Trophoblast cell (in vitro differentiated cells and primary cell): ENCODE measurements at regions not wholly inside any gene's neighbourhood (a gene's known extent, or its start where the extent isn't known, plus 50 kb on each side); places are given as distances from the start of the nearest gene placed in this dataset.

Source experiments
- DNase-seq, 2 donors: peaks; one replicate each; pipeline ENCODE4 v3.0.0-alpha.2; 2016
- H2AFZ ChIP-seq: 2 replicates; pipeline ENCODE4 v1.6.1; 2013; ENCODE audit warnings: low read length, moderate library complexity, mild to moderate bottlenecking; ENCODE audit not compliant: insufficient read depth, poor library complexity
- H2AK5ac ChIP-seq: 2 replicates; pipeline ENCODE4 v1.6.1; 2013; ENCODE audit warnings: mild to moderate bottlenecking, low read length
- H2BK120ac ChIP-seq: 2 replicates; pipeline ENCODE4 v1.6.1; 2013; ENCODE audit warnings: low read length, mild to moderate bottlenecking, moderate library complexity; ENCODE audit not compliant: insufficient read depth, poor library complexity
- H2BK12ac ChIP-seq: 2 replicates; pipeline ENCODE4 v1.6.1; 2013; ENCODE audit warnings: mild to moderate bottlenecking, low read length, moderate library complexity
- H2BK5ac ChIP-seq: 2 replicates; pipeline ENCODE4 v1.6.1; 2013; ENCODE audit warnings: low read length, low read depth, moderate library complexity, mild to moderate bottlenecking; ENCODE audit not compliant: poor library complexity
- H3K14ac ChIP-seq: 2 replicates; pipeline ENCODE4 v1.6.1; 2013; ENCODE audit warnings: mild to moderate bottlenecking, low read length
- H3K18ac ChIP-seq: 2 replicates; pipeline ENCODE4 v1.6.1; 2013; ENCODE audit warnings: mild to moderate bottlenecking, low read length
- H3K23ac ChIP-seq: 2 replicates; pipeline ENCODE4 v1.6.1; 2013; ENCODE audit warnings: low read length
- H3K27ac ChIP-seq: 2 replicates; pipeline ENCODE4 v1.5.1; 2013; ENCODE audit warnings: low read depth, mild to moderate bottlenecking, inconsistent platforms, low read length, moderate library complexity
- H3K27me3 ChIP-seq: 2 replicates; pipeline ENCODE4 v1.6.1; 2013; ENCODE audit warnings: inconsistent platforms, mild to moderate bottlenecking, low read length, moderate library complexity; ENCODE audit not compliant: insufficient read depth
- H3K36me3 ChIP-seq, 2 experiments: 1 replicate in 1 of 2; 2 replicates in 1 of 2; pipeline ENCODE4 v1.6.1; 2013; ENCODE audit warnings: low read length in 2 of 2, mild to moderate bottlenecking in 2 of 2, moderate library complexity in 1 of 2; ENCODE audit not compliant: insufficient read depth in 2 of 2, control insufficient read depth in 1 of 2
- H3K4ac ChIP-seq: 2 replicates; pipeline ENCODE4 v1.6.1; 2013; ENCODE audit warnings: low read depth, mild to moderate bottlenecking, low read length, moderate library complexity
- H3K4me1 ChIP-seq, 2 experiments: 1 replicate in 1 of 2; 2 replicates in 1 of 2; pipeline ENCODE4 v1.6.1; 2013; ENCODE audit warnings: low read length in 2 of 2, mild to moderate bottlenecking in 2 of 2, moderate library complexity in 1 of 2; ENCODE audit not compliant: insufficient read depth in 2 of 2, control insufficient read depth in 1 of 2
- H3K4me2 ChIP-seq: 2 replicates; pipeline ENCODE4 v1.6.1; 2013; ENCODE audit warnings: inconsistent platforms, mild to moderate bottlenecking, low read length, moderate library complexity
- H3K4me3 ChIP-seq: 2 replicates; pipeline ENCODE4 v1.5.1; 2013; ENCODE audit warnings: mild to moderate bottlenecking, low read depth, low read length, inconsistent platforms
- H3K79me1 ChIP-seq: one replicate; pipeline ENCODE4 v1.6.1; 2013; ENCODE audit warnings: low read length
- H3K79me2 ChIP-seq: 2 replicates; pipeline ENCODE4 v1.6.1; 2013; ENCODE audit warnings: low read length, mild to moderate bottlenecking; ENCODE audit not compliant: control insufficient read depth, insufficient read depth, poor library complexity
- H3K9ac ChIP-seq: 2 replicates; pipeline ENCODE4 v1.6.1; 2013; ENCODE audit warnings: mild to moderate bottlenecking, low read length
- H3K9me3 ChIP-seq: 2 replicates; pipeline ENCODE4 v1.6.1; 2013; ENCODE audit warnings: low read depth, mild to moderate bottlenecking, control low read depth, inconsistent platforms, low read length; ENCODE audit not compliant: insufficient read depth
- H4K12ac ChIP-seq: 2 replicates; pipeline ENCODE4 v1.6.1; 2013; ENCODE audit warnings: low read depth, mild to moderate bottlenecking, low read length, moderate library complexity
- H4K8ac ChIP-seq: 2 replicates; pipeline ENCODE4 v1.6.1; 2013; ENCODE audit warnings: low read depth, mild to moderate bottlenecking, low read length, moderate library complexity
- H4K91ac ChIP-seq: one replicate; pipeline ENCODE4 v1.6.1; 2013; ENCODE audit warnings: low read depth, mild to moderate bottlenecking, low read length, moderate library complexity
- WGBS: extraction: QIAGEN DNeasy Blood & Tissue Kit; methylation state at CpG from one replicate; pipeline ENCODE4 v1.1.7; 2013; ENCODE audit warnings: missing lambda C conversion rate; ENCODE audit not compliant: insufficient read length, insufficient coverage; ENCODE audit errors: extremely low coverage; 5-methylcytosine and 5-hydroxymethylcytosine counted together

DNA sequence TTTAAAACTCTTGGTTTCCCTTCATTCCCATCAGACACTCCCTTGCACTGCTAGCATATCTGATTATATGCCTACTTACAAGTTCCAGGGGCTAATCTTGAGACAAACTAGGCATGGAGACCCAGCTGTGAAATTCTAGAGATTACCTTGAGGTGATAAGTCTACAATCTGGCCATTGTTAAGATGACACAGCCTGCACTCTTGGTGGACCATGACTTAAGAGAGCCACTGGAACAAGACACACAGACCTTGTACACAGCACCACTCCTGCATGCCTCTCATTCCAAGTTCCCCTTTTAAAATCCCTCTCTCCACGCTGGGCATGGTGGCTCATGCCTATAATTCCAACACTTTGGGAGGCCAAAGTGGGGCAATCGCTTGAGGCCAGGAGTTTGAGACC is 387.2 kb upstream of the DCC start:
- peaks cover 0 to 3% of the 10 kb centered on the region in 2 experiments for H3K4me1 ChIP-seq
- H2AK5ac ChIP-seq: no peak overlapping the region
- no peak overlapping the region for H2BK120ac ChIP-seq
- H4K12ac ChIP-seq: no peak overlapping the region
- peak in 1 of 2 donors; percentile 13 for DNase-seq
- no peak overlapping the region for H4K91ac ChIP-seq
- H3K4me3 ChIP-seq: no peak overlapping the region
- H3K14ac ChIP-seq: no peak overlapping the region
- H3K9ac ChIP-seq: no peak overlapping the region
- H3K36me3 ChIP-seq: no peaks in the 10 kb centered on the region
- H3K4ac ChIP-seq: no peak overlapping the region
- no peaks in the 10 kb centered on the region for H3K9me3 ChIP-seq
- H3K27me3 ChIP-seq: no peaks in the 10 kb centered on the region
- no peak overlapping the region for H2AFZ ChIP-seq
- no peaks in the 10 kb centered on the region for H3K79me2 ChIP-seq
- no peak overlapping the region for H2BK5ac ChIP-seq
- no peak overlapping the region for H3K4me2 ChIP-seq
- H3K23ac ChIP-seq: no peak overlapping the region
- WGBS: no CpG with 5 or more reads among the region's 2 CpGs
- no peak overlapping the region for H2BK12ac ChIP-seq
- no peak overlapping the region for H3K18ac ChIP-seq
- H3K27ac ChIP-seq: no peak overlapping the region
- H3K79me1 ChIP-seq: no peaks in the 10 kb centered on the region
- no peak overlapping the region for H4K8ac ChIP-seq

DNA sequence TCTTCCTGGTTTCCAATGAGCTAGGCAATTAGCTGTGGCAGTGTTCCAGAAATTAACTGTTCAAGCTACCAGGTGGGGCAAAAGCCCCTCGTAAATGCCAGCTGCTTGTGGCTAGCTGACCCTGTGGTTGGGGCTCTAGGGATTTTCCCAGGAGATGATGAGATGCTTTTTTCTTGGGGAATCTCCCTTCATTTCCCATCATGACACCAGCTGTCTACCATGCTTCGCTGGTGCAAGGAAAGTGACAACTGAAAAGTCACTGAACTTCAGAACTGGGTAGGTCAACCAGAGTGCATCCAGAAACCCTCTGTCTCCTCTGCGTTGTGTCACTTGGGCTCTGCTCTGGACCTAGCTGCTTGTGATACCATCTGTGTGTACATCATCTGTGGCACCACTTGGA is 386.5 kb upstream of the DCC start:
- no peak overlapping the region for H2AK5ac ChIP-seq
- no peaks in the 10 kb centered on the region for H3K27me3 ChIP-seq
- H3K4me2 ChIP-seq: no peak overlapping the region
- no peak overlapping the region for H3K18ac ChIP-seq
- no peak overlapping the region for H3K9ac ChIP-seq
- no peaks in the 10 kb centered on the region for H3K79me1 ChIP-seq
- no peak overlapping the region for H4K12ac ChIP-seq
- no peak overlapping the region for H3K23ac ChIP-seq
- no peak overlapping the region for H2BK12ac ChIP-seq
- no peak overlapping the region for H2BK5ac ChIP-seq
- no CpG with 5 or more reads among the region's 3 CpGs for WGBS
- H3K27ac ChIP-seq: no peak overlapping the region
- H2AFZ ChIP-seq: no peak overlapping the region
- no peak overlapping the region for H3K14ac ChIP-seq
- H4K8ac ChIP-seq: no peak overlapping the region
- H3K9me3 ChIP-seq: no peaks in the 10 kb centered on the region
- no peak for DNase-seq
- peaks cover 0 to 3% of the 10 kb centered on the region in 2 experiments for H3K4me1 ChIP-seq
- no peak overlapping the region for H2BK120ac ChIP-seq
- no peak overlapping the region for H3K4me3 ChIP-seq
- H3K79me2 ChIP-seq: no peaks in the 10 kb centered on the region
- no peak overlapping the region for H4K91ac ChIP-seq
- H3K4ac ChIP-seq: no peak overlapping the region
- no peaks in the 10 kb centered on the region for H3K36me3 ChIP-seq

DNA sequence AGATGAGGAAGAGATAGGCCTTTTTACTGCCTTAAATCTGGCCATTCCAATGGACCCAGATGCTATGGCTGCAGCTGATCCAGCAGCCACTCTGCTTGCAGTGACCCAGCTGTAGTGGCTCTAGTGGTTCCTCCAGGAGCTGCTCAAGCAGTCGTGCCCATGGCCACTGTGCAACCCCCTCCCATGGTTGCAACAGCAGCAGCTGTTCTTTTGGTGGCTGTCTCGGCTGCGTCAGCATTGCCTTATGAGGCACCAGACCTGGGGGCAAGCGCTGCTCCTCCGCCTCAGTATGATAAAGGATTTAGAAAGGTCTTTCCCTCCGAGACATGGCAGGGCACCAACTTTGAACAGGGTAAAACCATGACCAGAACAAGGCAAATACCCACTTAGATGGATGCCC is 384.9 kb upstream of the DCC start:
- Histone ChIP-seq H3K14ac (no peak overlapping the region), H2AFZ (no peak overlapping the region), H2BK12ac (no peak overlapping the region), H3K27me3 (no peaks in the 10 kb centered on the region), H3K4me2 (no peak overlapping the region), H3K9ac (no peak overlapping the region), H2AK5ac (no peak overlapping the region), H3K79me1 (no peaks in the 10 kb centered on the region), H3K36me3 (no peaks in the 10 kb centered on the region), H2BK120ac (no peak overlapping the region), H3K18ac (no peak overlapping the region), H3K27ac (no peak overlapping the region), H3K9me3 (no peaks in the 10 kb centered on the region), H3K79me2 (no peaks in the 10 kb centered on the region), H3K4ac (no peak overlapping the region), H4K91ac (no peak overlapping the region), H3K4me1 (peaks cover 0 to 3% of the 10 kb centered on the region in 2 experiments), H3K23ac (no peak overlapping the region), H3K4me3 (no peak overlapping the region), H4K12ac (no peak overlapping the region), H4K8ac (no peak overlapping the region), H2BK5ac (no peak overlapping the region)
- no CpG with 5 or more reads among the region's 6 CpGs for WGBS
- DNase-seq: no peak

DNA sequence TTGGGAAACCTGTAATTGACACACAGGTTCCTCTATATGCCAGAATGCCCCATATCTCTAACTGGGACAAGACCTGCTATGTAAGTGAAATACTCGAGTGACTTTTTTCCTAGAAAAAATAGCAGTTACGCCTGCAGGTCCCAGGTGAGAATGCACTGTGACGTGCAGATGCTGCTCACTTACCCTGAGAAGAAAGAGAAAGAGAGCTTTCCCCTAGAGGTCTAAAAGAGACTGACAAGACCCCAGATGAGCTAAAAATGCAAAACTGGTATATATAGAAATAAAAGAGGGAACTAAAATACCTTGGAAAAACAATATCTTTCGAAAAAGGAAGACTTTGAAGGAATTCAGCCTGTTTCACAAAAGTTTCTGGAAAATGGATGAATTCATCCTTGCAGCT is 383.0 kb upstream of the DCC start:
- no peak overlapping the region for H2BK120ac ChIP-seq
- H3K14ac ChIP-seq: no peak overlapping the region
- no peak overlapping the region for H4K91ac ChIP-seq
- H3K4me2 ChIP-seq: no peak overlapping the region
- H2AK5ac ChIP-seq: no peak overlapping the region
- H3K27me3 ChIP-seq: no peaks in the 10 kb centered on the region
- no peak overlapping the region for H2BK5ac ChIP-seq
- H3K23ac ChIP-seq: no peak overlapping the region
- H4K12ac ChIP-seq: no peak overlapping the region
- no CpG with 5 or more reads among the region's 4 CpGs for WGBS
- no peak overlapping the region for H2AFZ ChIP-seq
- no peaks in the 10 kb centered on the region for H3K79me1 ChIP-seq
- H4K8ac ChIP-seq: no peak overlapping the region
- H3K18ac ChIP-seq: no peak overlapping the region
- H3K9ac ChIP-seq: no peak overlapping the region
- H3K4me1 ChIP-seq: peaks cover 0 to 3% of the 10 kb centered on the region in 2 experiments
- H3K4me3 ChIP-seq: no peak overlapping the region
- no peaks in the 10 kb centered on the region for H3K79me2 ChIP-seq
- no peaks in the 10 kb centered on the region for H3K36me3 ChIP-seq
- no peaks in the 10 kb centered on the region for H3K9me3 ChIP-seq
- DNase-seq: no peak
- H3K4ac ChIP-seq: no peak overlapping the region
- no peak overlapping the region for H2BK12ac ChIP-seq
- no peak overlapping the region for H3K27ac ChIP-seq
